ENCODE measurements at regions not wholly inside any gene's neighbourhood (a gene's known extent, or its start where the extent isn't known, plus 50 kb on each side); places are given as distances from the start of the nearest gene placed in this dataset.

DNA sequence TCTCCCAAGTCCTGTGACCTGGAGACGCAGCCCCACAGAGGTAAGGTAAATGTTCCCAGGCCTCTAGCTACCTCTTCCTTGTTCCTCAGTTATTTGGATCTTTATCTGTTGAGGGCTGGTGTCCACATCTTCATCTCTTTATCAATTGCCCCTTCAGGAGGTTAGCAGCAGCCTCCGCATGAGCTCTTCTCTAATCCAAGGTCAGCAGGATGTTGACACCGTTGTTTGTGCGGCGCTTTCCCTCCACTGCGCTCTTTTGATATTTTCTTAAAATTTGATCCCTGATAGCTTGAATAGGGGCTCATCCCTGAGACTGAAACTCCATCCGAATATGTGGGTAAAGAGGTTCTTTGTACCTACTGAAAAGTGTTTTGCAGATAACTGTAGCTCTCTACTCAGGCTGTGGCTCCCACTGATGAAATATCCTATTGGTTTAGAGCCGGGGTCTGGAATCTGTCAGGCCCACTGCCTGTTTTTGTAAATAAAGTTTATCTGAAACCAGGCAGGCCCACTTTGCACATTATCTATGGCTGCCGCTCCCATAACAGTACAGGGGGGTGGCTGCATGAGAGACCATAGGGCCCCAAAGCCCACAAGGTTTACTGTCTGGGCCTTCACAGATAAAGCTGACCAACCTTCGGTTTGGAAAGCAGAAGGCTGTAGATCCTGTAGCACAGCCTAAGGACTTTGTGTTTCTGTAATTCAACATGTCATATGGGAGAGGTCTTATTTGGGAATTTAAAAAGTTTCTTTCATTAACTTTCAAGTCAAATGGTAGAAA lies 362.6 kb downstream of the QKI start:
- H3K27ac ChIP-seq (replicated peaks in 1 of 4) = no peak overlapping the region
- intact Hi-C loops (cut with DNase I) = no loop called here

DNA sequence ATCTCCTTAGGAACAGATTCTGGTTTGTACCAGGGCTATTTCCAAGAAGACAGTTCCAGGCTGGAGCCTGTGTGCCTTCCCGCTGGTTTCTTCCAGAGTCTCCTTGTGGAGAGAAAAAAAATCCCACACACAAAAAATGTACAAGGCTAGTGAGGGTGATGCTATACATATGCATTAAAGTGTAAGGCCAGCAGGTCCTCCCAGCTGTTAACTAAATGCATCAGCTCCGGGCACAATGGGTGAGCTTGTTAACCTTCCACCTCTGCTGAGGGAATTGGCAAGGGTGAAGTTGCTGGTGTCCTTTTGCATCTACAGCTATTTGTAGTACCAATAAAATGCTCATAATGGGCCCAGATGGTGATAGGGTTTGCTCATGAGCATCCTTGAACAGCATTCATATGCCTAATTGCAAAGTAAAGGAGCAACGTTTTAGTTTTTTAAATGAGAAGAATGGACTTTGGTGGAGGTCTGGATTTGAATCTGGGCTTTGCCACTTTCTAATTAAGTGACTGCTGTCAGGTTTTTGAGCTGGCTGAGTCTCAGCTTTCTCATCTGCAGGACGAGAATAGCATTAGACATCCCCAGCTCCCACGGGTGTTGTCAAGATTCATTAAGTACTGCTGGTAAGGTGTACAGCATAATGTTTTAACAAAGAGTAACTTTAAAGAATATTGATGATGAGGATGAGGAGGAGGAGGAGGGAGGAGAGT lies 361.8 kb downstream of the QKI start:
- H3K27me3 ChIP-seq = no peaks in the 10 kb centered on the region
- no peak for DNase-seq (ENCODE audit: extremely low spot score)
- intact Hi-C loops (cut with DNase I) = no loop called here
- WGBS = 86% methylated on average over 5 of the region's 5 CpGs
- no peaks in the 10 kb centered on the region for H3K9me3 ChIP-seq
- no peak for TF ChIP-seq EP300 (IDR thresholded peaks at IDR 0.05)
- TF ChIP-seq CTCF (IDR thresholded peaks at IDR 0.05) = no peak
- TF ChIP-seq POLR2A (IDR thresholded peaks at IDR 0.05; ENCODE audit: low read depth) = no peak
- no peak for TF ChIP-seq POLR2AphosphoS5 (IDR thresholded peaks at IDR 0.05)
- no peaks in the 10 kb centered on the region for H3K36me3 ChIP-seq
- H3K4me1 ChIP-seq = peaks cover 0 to 9% (median 0%) of the 10 kb centered on the region in 4 donors
- H3K4me3 ChIP-seq = no peak overlapping the region
- H3K27ac ChIP-seq (replicated peaks in 1 of 4) = no peak overlapping the region

More for the DNA sequence above, 362.6 kb downstream of the QKI start:
- 94% methylated on average over 9 of the region's 10 CpGs for whole genome bisulfite sequencing
- Histone ChIP-seq H3K9me3 (no peaks in the 10 kb centered on the region), H3K27me3 (no peaks in the 10 kb centered on the region), H3K36me3 (no peaks in the 10 kb centered on the region), H3K4me3 (no peak overlapping the region), H3K4me1 (peaks cover 0 to 9% (median 0%) of the 10 kb centered on the region in 4 donors)
- TF ChIP-seq CTCF (IDR thresholded peaks at IDR 0.05) (no peak), POLR2A (IDR thresholded peaks at IDR 0.05; ENCODE audit: low read depth) (no peak), POLR2AphosphoS5 (IDR thresholded peaks at IDR 0.05) (no peak)
- no peak for DNase-seq (ENCODE audit: extremely low spot score)

DNA sequence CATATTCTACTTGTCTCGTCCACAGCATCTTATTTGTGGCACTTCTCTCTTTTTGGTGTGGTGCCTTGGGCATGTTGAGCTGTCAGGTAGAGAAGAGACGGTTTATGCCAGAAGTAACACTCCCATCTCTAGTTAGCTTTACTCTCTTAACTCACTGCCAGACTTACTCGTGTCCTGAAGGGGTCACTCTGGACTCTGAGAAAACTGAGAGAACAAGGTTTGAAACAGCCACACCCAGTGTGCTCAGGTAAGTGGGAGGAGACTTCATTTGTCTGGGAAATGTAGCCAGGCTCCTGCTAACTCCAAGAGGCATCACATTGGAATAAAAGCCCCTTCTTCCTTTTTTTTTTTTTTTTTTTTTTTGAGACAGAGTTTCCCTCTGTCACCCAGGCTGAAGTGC lies 360.8 kb downstream of the QKI start:
- no peaks in the 10 kb centered on the region for H3K9me3 ChIP-seq
- no peak overlapping the region for H3K4me3 ChIP-seq
- 92% methylated on average over 3 of the region's 3 CpGs for WGBS
- intact Hi-C loops (cut with DNase I) = no loop called here
- H3K27me3 ChIP-seq = no peaks in the 10 kb centered on the region
- H3K36me3 ChIP-seq = no peaks in the 10 kb centered on the region
- no peak overlapping the region for H3K27ac ChIP-seq (replicated peaks in 1 of 4)
- H3K4me1 ChIP-seq = peaks cover 0 to 3% (median 0%) of the 10 kb centered on the region in 4 donors
- TF ChIP-seq EP300 (IDR thresholded peaks at IDR 0.05) (no peak), POLR2AphosphoS5 (IDR thresholded peaks at IDR 0.05) (no peak), POLR2A (IDR thresholded peaks at IDR 0.05; ENCODE audit: low read depth) (no peak), CTCF (IDR thresholded peaks at IDR 0.05) (no peak)
- no peak for DNase-seq (ENCODE audit: extremely low spot score)

- Histone ChIP-seq H3K27me3 (no peaks in the 10 kb centered on the region), H3K9me3 (no peaks in the 10 kb centered on the region), H3K27ac (replicated peaks in 1 of 4) (no peak overlapping the region), H3K36me3 (no peaks in the 10 kb centered on the region), H3K4me1 (no peaks in the 10 kb centered on the region), H3K4me3 (no peak overlapping the region)
- TF ChIP-seq EP300 (IDR thresholded peaks at IDR 0.05) = no peak
- TF ChIP-seq POLR2A (IDR thresholded peaks at IDR 0.05; ENCODE audit: low read depth) = no peak
- TF ChIP-seq CTCF (IDR thresholded peaks at IDR 0.05) = no peak
- TF ChIP-seq POLR2AphosphoS5 (IDR thresholded peaks at IDR 0.05) = no peak
- intact Hi-C loops (cut with DNase I) = no loop called here
- WGBS = 90% methylated on average over 8 of the region's 8 CpGs
- DNase-seq (ENCODE audit: extremely low spot score) = no peak
These were observed 360.0 kb downstream of the QKI start for GRCh38 chr6:163774485-163774884.

Measured in esophagus muscularis mucosa (tissue), 4 donors.